Neutrophil (primary cell): ENCODE measurements at regions not wholly inside any gene's neighbourhood (a gene's known extent, or its start where the extent isn't known, plus 50 kb on each side); places are given as distances from the start of the nearest gene placed in this dataset.

Source experiments
- H3K27ac ChIP-seq: fragments of 200-600 bp; sonication (generic); 2 replicates; pipeline ENCODE4 v1.5.1; 2016; ENCODE audit warnings: mild to moderate bottlenecking, moderate library complexity
- H3K27me3 ChIP-seq: fragments of 200-600 bp; sonication (generic); 2 replicates; pipeline ENCODE4 v1.6.0; 2016; ENCODE audit warnings: mild to moderate bottlenecking
- H3K36me3 ChIP-seq: fragments of 200-600 bp; sonication (generic); 2 replicates; pipeline ENCODE4 v1.5.1; 2017
- H3K4me1 ChIP-seq, 2 experiments: fragments of 200-600 bp in 1 of 2; sonication (generic) in 1 of 2; 1 replicate in 1 of 2; 2 replicates in 1 of 2; pipeline versions ENCODE4 v1.5.1 to v1.6.1; 2013 to 2016; ENCODE audit warnings: low read depth in 1 of 2, low read length in 1 of 2, mild to moderate bottlenecking in 1 of 2, moderate library complexity in 1 of 2; ENCODE audit not compliant: control insufficient read depth in 1 of 2, insufficient read depth in 1 of 2
- H3K4me3 ChIP-seq, 2 experiments: fragments of 200-600 bp in 1 of 2; sonication (generic) in 1 of 2; 1 replicate in 1 of 2; 2 replicates in 1 of 2; pipeline ENCODE4 v1.5.1; 2013 to 2016; ENCODE audit warnings: low read depth in 1 of 2, low read length in 1 of 2, mild to moderate bottlenecking in 1 of 2, moderate library complexity in 1 of 2
- H3K9me3 ChIP-seq: fragments of 200-600 bp; sonication (generic); 2 replicates; pipeline ENCODE4 v1.5.1; 2016
- CTCF ChIP-seq: fragments of 200-600 bp; sonication (generic); IDR thresholded peaks from 2 replicates; pipeline ENCODE4 v1.5.1; 2016; ENCODE audit warnings: antibody characterized with exemption

- H3K27me3 ChIP-seq, result no peaks in the 10 kb centered on the region
- no peaks in the 10 kb centered on the region for H3K36me3 ChIP-seq
- H3K27ac ChIP-seq, result no peak overlapping the region
- H3K4me3 ChIP-seq, result no peak overlapping the region
- H3K4me1 ChIP-seq, result no peaks in the 10 kb centered on the region
- no peak for TF ChIP-seq CTCF
- no peaks in the 10 kb centered on the region for H3K9me3 ChIP-seq
Measured at GRCh38 chr9:106733828-106734380, 129.1 kb upstream of the ZNF462 start.

DNA sequence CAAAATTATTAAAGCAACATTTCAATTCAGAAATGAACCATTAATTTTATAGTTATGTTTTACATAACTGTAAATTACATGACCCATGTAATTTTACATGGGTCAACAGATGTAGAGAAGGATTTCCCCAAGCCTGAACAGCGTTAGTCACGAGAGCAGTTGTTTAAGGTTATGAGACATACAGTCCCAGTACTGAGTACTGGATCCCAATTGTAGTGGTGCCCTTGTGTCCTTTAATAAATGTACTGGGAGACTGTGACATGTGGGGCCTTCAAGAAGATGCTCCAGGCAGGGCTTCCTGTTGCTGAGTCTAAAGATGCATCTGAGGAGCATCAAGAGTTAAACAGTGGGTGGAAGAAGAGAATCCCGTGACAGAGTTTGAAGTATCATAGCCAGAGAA is 125.5 kb upstream of the ZNF462 start:
- Histone ChIP-seq H3K27me3 (no peaks in the 10 kb centered on the region), H3K36me3 (no peaks in the 10 kb centered on the region), H3K4me1 (no peaks in the 10 kb centered on the region), H3K4me3 (no peak overlapping the region), H3K27ac (no peak overlapping the region), H3K9me3 (no peaks in the 10 kb centered on the region)
- TF ChIP-seq CTCF, result no peak

DNA sequence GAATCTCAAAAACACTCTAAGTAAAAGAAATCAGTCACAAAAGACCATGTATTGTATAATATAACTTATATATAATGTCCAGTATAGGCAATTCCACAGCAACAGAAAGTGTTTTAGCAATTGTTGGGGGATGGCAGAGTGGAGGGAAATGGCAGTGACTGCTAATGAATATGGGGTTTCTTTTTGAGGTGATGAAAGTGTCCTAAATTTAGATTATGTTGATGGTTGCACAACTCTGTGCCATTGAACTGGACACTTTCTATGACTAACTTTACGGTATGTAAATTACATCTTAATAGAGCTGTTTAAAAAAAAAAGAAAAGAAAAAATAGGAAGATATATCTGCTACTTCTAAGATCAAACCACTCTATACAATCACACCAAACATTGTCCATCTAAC is 124.9 kb upstream of the ZNF462 start:
- Histone ChIP-seq H3K27me3 (no peaks in the 10 kb centered on the region), H3K9me3 (no peaks in the 10 kb centered on the region), H3K36me3 (no peaks in the 10 kb centered on the region), H3K27ac (no peak overlapping the region), H3K4me1 (no peaks in the 10 kb centered on the region), H3K4me3 (no peak overlapping the region)
- no peak for TF ChIP-seq CTCF

- Histone ChIP-seq H3K4me3 (no peak overlapping the region), H3K27ac (no peak overlapping the region), H3K36me3 (no peaks in the 10 kb centered on the region), H3K9me3 (no peaks in the 10 kb centered on the region), H3K4me1 (no peaks in the 10 kb centered on the region), H3K27me3 (no peaks in the 10 kb centered on the region)
- TF ChIP-seq CTCF, result no peak
Measured at GRCh38 chr9:106745457-106745856, 117.5 kb upstream of the ZNF462 start.

- H3K27ac ChIP-seq, result no peak overlapping the region
Measured at GRCh38 chr9:106745876-106746275, 117.1 kb upstream of the ZNF462 start.

More at GRCh38 chr9:106745876-106746275, 117.1 kb upstream of the ZNF462 start:
- no peaks in the 10 kb centered on the region for H3K4me1 ChIP-seq
- H3K27me3 ChIP-seq, result no peaks in the 10 kb centered on the region
- no peaks in the 10 kb centered on the region for H3K36me3 ChIP-seq
- H3K4me3 ChIP-seq, result no peak overlapping the region
- no peaks in the 10 kb centered on the region for H3K9me3 ChIP-seq
- TF ChIP-seq CTCF, result no peak
